GM11168 (cell line): ENCODE measurements at regions not wholly inside any gene's neighbourhood (a gene's known extent, or its start where the extent isn't known, plus 50 kb on each side); places are given as distances from the start of the nearest gene placed in this dataset.

Source experiments
- in situ Hi-C: fragments of 300-500 bp; cut with MboI; formaldehyde crosslinking; loops from one replicate; pipeline ENCODE4 v1.12.0; 2022; ENCODE audit warnings: low sequenced_read_pairs; ENCODE audit not compliant: unreplicated experiment

GRCh38 chr15:93239591-93239990, 150.6 kb upstream of the RGMA start:
- in situ Hi-C loops: no loop called here

GRCh38 chr15:93238641-93239040, 149.6 kb upstream of the RGMA start:
- in situ Hi-C loops: no loop called here

GRCh38 chr15:93235926-93236780, 147.1 kb upstream of the RGMA start:
- in situ Hi-C loops: no loop called here

GRCh38 chr15:93235269-93235668, 146.3 kb upstream of the RGMA start:
- in situ Hi-C loops: no loop called here

GRCh38 chr15:93233710-93234109, 144.7 kb upstream of the RGMA start:
- in situ Hi-C loops: no loop called here

DNA sequence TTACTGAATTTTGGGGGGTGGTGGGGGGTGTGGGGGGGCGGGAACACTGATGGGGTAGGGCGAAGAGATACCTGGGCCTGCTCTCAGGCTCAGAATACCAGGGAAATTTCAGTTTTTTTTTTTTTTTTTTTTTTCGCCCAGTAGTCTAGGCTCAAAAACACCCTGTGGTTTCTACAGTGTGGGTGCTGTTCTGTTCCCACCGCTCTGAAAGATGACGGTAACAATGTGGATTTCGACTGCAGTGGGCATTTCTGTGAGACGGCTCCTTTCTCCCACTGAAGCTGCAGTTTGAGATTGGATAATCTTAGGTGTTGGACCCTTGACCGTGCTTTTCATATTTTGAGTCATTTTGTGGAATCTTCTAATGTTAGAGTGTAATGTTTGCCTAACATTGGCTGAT, 143.8 kb upstream of the RGMA start:
- in situ Hi-C loops: no loop called here

DNA sequence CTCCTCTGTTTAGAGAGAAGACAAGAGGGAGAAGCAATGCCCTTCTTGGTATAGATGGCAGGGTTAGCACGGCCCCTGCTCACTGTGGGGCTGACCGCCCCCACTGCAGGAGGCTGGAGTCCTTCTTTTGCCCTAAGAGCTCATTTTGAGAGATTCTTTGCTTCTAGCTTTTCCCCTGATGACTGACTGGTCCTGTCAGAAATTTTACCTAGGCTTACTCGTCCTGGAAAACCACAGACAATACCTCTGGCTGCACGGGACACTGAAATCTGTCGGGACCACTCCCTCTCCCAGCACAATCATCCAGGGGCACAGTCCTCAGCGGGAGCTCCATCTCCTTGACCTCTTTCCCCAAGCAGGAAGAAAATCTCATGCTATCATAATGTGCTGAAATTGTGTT, 143.0 kb upstream of the RGMA start:
- in situ Hi-C loops: no loop called here

DNA sequence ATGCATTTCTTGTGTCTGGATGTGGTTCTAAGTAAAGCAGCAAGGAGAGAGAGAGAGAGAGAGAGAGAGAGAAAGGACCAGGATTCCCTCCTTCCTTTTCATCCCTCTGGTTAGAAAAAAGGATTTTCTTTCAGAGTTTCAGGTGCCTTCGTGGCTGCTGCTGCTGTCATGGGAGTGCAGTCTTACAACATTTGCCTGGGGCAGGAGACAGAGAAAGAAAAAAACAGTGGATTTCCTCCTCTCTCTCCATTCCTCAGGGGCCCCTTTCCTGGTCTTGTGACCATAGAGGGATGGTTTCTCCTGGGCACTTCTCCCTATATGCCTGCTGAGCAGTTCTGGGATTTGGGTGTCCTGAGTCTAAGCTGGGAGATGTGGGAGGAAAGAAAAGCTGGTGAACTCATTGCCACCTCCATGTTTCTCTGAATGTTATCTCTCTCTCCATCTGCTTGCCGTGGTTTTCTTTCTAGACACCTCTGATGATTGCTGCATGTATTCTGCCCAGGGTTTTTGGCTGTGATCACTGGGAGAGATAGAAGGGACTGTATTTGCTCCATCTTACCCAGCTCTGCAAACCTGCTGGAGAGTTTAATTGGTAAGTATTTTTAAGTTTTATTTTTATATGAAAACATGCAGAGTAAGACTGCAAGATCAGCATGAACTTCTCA, 142.4 kb upstream of the RGMA start:
- in situ Hi-C loops: no loop called here

- in situ Hi-C loops: no loop called here
Observed at GRCh38 chr15:93228546-93228945, 139.5 kb upstream of the RGMA start.

DNA sequence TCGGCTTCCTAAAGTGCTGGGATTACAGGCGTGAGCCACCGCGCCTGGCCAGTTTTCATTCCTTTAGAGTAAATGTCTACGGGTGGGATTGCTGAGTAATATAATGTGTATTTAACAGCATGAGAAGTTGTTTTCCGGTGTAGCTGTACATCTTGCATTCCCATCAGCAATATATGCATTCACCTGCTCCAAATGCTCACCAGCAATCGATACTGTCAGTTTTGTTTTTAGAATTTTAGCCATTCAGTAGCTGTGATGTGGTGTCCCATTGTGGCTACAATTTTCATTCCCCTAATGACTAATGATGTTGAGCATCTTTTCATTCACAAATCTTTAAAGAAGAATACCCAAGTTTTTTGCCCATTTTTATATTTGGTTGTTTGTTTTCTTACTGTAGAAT, 134.8 kb upstream of the RGMA start:
- in situ Hi-C loops: no loop called here

GRCh38 chr15:93221759-93222158, 132.7 kb upstream of the RGMA start:
- in situ Hi-C loops: no loop called here

DNA sequence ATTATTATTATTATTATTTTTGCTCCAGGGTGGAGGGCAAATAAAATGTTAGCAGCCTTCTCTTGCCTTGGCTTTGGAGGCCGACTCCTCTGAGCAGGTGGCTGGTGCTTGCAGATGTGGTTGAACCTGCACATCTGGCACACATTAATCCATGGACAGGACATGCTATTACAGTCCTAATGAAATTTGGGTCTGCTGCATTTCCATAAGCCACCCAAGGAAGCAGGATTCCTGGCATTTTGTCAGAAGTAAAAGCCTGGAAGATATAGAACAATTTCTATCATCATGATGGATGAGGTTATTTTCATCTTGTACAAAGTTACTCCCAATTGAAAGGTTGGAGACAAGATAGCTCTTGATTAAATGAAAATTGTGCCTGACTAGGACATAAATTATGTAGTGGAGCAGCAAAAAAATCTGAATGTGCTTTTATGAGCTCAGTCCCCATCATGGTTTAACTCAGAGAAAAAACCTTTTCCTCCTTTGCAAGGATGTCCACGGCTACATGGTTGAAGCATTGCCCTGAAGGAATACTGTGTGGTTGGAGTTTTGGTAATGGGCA, 130.9 kb upstream of the RGMA start:
- in situ Hi-C loops: no loop called here

GRCh38 chr15:93217343-93217742, 128.3 kb upstream of the RGMA start:
- in situ Hi-C loops: no loop called here

GRCh38 chr15:93214106-93214505, 125.1 kb upstream of the RGMA start:
- in situ Hi-C loops: no loop called here

DNA sequence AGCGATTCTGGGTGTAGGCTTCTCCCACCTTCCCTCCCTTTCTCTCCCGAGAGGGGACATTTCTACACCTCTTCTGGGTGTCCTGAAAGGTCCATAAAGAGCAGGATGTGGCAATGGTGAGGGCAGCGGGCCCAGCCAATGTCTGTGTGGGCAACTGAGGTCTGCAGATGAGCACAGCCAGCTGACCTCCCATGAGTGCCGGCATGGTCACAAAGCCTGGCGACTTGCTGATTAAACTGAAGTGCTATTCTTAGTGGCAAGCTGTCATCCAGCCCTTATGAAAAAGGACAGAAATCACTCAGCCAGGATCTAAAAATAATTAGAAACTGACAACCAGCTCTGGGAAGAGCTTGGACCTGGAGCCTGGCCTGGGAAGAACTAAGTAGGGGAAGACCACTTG, 124.3 kb upstream of the RGMA start:
- in situ Hi-C loops: no loop called here

DNA sequence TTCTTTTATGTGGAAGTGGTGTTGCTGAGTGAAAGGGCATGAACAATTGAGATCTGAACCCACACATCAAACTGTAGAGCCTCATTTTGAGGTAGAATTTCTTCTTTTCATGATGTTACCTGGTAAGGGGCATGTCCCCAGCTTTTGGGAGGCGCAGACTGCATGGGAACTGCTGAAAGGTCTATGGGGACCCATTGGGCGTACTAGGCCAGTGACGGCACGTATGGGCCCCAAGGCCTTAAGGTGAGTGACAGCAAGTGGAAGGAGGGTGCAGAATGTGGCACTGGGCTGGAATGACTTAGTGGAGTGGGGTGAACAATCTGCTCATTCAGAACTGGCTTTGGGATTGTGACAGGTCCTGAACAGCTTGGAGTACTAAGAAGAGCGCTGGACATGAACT, 123.6 kb upstream of the RGMA start:
- in situ Hi-C loops: no loop called here

DNA sequence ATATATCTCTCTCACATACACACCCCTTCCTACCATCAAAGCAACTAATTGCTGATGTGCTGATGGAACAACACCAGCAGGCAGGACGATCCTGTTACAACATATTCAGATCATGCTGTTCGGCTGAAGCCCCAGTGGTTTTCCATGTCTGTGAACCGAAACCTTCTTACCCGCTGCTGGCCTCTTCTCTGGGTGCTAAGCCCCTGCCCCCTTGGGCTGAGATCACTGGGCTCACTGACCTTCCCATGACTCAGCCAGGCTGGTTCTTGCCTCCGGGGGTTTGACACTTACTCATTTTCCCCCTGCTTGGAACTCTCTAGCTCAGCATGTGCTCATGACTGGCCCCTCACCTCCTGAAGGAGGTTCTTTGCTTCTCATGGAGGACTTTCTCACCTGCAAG, 122.0 kb upstream of the RGMA start:
- in situ Hi-C loops: no loop called here

GRCh38 chr15:93209690-93210445, 120.9 kb upstream of the RGMA start:
- in situ Hi-C loops: no loop called here

GRCh38 chr15:93206893-93207292, 117.9 kb upstream of the RGMA start:
- in situ Hi-C loops: no loop called here

GRCh38 chr15:93205413-93205812, 116.4 kb upstream of the RGMA start:
- in situ Hi-C loops: no loop called here

DNA sequence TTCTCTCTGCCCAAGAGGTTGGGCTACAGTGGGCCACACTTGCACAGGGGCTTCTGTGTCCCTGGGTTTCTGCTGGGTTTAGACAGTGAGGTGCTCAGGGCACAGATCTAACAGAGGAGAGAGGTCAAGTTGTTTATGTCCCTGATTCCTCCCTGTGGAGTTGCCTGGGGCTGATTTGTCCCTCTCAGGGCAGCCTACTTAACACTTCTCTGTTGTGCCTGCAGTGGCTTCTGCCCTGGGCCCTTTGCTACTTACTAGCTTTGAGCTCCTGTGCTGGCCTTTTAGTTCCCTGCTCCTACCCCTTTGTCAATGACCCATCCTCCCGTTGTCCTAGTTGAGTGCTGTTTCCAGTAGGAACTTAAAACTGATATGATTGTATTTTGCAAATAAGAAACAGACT, 114.0 kb upstream of the RGMA start:
- in situ Hi-C loops: no loop called here
